ENCODE measurements at regions not wholly inside any gene's neighbourhood (a gene's known extent, or its start where the extent isn't known, plus 50 kb on each side); places are given as distances from the start of the nearest gene placed in this dataset.

DNA sequence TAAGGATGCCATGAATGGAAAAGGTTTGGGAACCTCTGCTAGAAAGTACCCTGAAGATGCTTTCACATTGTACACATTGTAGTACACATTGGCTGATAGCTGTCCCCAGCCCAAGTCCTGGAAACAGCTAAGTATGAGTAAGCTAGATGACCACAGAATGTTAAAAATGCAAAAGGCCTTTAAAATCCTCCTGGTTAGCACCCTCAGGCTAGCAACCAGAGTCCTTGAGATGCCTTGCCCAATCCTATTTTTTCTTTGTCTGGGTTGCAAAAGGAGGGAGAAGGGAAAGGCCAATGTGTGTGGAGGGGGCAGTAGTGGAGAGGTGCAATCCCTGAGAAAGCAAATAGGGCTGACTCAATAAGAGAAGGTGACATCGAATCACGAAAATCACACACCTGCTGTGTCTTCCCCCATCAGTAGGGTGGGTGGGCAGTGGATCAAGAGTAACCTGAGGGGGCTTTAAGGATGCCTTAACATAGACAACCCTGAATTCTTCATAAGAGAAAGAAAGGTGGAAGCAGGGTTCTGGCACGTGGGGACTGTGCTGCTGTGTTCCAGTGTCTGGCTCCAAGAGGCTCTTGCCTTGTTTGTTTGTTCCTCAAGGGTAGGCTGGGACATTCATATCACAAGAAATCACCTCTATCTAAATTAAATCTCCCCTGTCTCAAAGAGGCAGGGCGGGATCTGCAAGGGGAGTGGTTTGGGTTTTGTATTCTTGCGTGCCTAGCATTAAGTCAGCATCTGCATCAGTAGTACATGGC is 266.2 kb upstream of the PLXNA2 start:
- Histone ChIP-seq H3K27me3 (ENCODE audit: control insufficient read depth, insufficient read depth, low read length, poor library complexity, severe bottlenecking) (no peaks in the 10 kb centered on the region), H3K9me3 (ENCODE audit: control insufficient read depth, low read length) (no peaks in the 10 kb centered on the region), H3K27ac (ENCODE audit: low read depth, low read length) (no peak overlapping the region), H3K9ac (ENCODE audit: extremely low read depth, low read length, poor library complexity, severe bottlenecking) (no peak overlapping the region), H3K4me1 (ENCODE audit: control insufficient read depth, insufficient read depth, low read length) (peaks cover 6% of the 10 kb centered on the region), H3K36me3 (ENCODE audit: control insufficient read depth, insufficient read depth, low read length) (no peaks in the 10 kb centered on the region), H3K4me3 (ENCODE audit: low read length) (no peak overlapping the region)
- 88 to 89% methylated on average over 1 to 5 of the region's 5 CpGs for WGBS, 2 experiments (ENCODE audit: insufficient coverage in 1 of 2, insufficient read length in 1 of 2)
- Mint-ChIP-seq H3K4me1 (peaks cover 21% of the 10 kb centered on the region), H3K9me3 (peaks cover 1% of the 10 kb centered on the region), H3K4me3 (no peak overlapping the region), H3K36me3 (ENCODE audit: low read depth) (no peaks in the 10 kb centered on the region), H3K27ac (no peak overlapping the region), H3K27me3 (ENCODE audit: insufficient read depth) (peaks cover 4% of the 10 kb centered on the region)
- TF ChIP-seq, protein P1, sequence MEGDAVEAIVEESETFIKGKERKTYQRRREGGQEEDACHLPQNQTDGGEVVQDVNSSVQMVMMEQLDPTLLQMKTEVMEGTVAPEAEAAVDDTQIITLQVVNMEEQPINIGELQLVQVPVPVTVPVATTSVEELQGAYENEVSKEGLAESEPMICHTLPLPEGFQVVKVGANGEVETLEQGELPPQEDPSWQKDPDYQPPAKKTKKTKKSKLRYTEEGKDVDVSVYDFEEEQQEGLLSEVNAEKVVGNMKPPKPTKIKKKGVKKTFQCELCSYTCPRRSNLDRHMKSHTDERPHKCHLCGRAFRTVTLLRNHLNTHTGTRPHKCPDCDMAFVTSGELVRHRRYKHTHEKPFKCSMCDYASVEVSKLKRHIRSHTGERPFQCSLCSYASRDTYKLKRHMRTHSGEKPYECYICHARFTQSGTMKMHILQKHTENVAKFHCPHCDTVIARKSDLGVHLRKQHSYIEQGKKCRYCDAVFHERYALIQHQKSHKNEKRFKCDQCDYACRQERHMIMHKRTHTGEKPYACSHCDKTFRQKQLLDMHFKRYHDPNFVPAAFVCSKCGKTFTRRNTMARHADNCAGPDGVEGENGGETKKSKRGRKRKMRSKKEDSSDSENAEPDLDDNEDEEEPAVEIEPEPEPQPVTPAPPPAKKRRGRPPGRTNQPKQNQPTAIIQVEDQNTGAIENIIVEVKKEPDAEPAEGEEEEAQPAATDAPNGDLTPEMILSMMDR (conservative IDR thresholded peaks at IDR 0.05), result no peak
- DNase-seq, result no peak

DNA sequence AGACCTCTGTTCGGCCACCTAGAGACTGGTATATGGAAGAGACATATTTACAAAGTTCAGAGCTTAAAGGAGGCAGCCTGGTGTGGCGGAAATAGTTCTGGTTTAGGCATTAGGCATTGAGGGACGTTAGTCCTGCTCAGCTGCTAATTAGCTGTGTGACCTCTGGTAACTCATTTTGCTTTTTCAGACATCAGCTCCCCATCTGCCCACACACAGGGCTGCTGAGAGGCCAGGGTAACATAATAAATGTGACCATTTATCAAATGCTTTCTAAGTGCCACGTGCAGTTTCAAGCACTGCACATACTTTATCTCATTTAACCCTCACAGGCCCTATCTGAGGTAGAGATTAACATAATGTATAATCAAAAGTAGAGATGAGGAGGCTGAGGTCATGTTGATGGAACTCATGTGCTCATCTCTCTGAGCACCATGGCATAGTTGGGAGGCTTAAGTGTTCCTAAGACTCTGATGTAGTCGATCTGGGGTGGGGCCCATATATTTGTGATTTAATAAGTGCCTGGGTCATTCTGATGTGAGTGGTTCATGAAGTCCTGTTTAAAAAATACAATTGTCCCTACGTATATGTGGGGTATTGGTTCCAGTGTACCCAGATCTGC is 267.2 kb upstream of the PLXNA2 start:
- no peaks in the 10 kb centered on the region for H3K36me3 ChIP-seq (ENCODE audit: control insufficient read depth, insufficient read depth, low read length)

DNA sequence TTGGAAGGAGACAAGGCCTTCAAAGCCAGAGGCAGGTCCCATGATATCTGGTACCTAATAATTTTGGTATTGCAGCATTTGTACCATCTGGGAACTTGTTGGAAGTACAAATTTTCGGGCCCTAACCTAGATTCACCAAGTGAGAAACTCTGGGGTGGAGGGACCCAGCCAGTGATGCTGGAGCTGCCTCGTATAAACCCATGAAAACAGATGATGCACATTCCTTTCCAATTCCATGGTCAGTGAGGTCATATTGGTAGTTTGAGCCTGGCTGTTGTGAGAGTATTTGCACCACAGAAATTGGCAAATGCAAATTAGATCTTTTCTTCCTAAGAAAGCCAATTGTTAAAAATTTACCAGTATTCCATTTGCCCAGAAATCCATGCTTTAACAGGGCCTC is 269.6 kb upstream of the PLXNA2 start:
- H3K27me3 ChIP-seq (ENCODE audit: control insufficient read depth, insufficient read depth, low read length, poor library complexity, severe bottlenecking), result no peaks in the 10 kb centered on the region
- H3K9me3 Mint-ChIP-seq, result peaks cover 23% of the 10 kb centered on the region
- no peaks in the 10 kb centered on the region for H3K36me3 Mint-ChIP-seq (ENCODE audit: low read depth)
- H3K36me3 ChIP-seq (ENCODE audit: control insufficient read depth, insufficient read depth, low read length), result no peaks in the 10 kb centered on the region
- TF ChIP-seq, protein P1 (conservative IDR thresholded peaks at IDR 0.05), result no peak
- no peak overlapping the region for H3K4me3 Mint-ChIP-seq
- H3K4me1 Mint-ChIP-seq, result peaks cover 25% of the 10 kb centered on the region
- peaks cover 6% of the 10 kb centered on the region for H3K4me1 ChIP-seq (ENCODE audit: control insufficient read depth, insufficient read depth, low read length)
- H3K27ac ChIP-seq (ENCODE audit: low read depth, low read length), result no peak overlapping the region
- no peak for DNase-seq
- WGBS, 2 experiments (ENCODE audit: insufficient coverage in 1 of 2, insufficient read length in 1 of 2), result 89 to 94% methylated on average over 2 of the region's 2 CpGs
- H3K9ac ChIP-seq (ENCODE audit: extremely low read depth, low read length, poor library complexity, severe bottlenecking), result no peak overlapping the region
- no peak overlapping the region for H3K27ac Mint-ChIP-seq
- H3K9me3 ChIP-seq (ENCODE audit: control insufficient read depth, low read length), result no peaks in the 10 kb centered on the region
- peaks cover 4% of the 10 kb centered on the region for H3K27me3 Mint-ChIP-seq (ENCODE audit: insufficient read depth)
- H3K4me3 ChIP-seq (ENCODE audit: low read length), result no peak overlapping the region

More for the DNA sequence above, 267.2 kb upstream of the PLXNA2 start:
- Mint-ChIP-seq H3K27ac (no peak overlapping the region), H3K27me3 (ENCODE audit: insufficient read depth) (peaks cover 4% of the 10 kb centered on the region), H3K4me3 (no peak overlapping the region), H3K36me3 (ENCODE audit: low read depth) (no peaks in the 10 kb centered on the region), H3K9me3 (peaks cover 10% of the 10 kb centered on the region), H3K4me1 (peaks cover 21% of the 10 kb centered on the region)
- Histone ChIP-seq H3K27ac (ENCODE audit: low read depth, low read length) (no peak overlapping the region), H3K9me3 (ENCODE audit: control insufficient read depth, low read length) (no peaks in the 10 kb centered on the region), H3K9ac (ENCODE audit: extremely low read depth, low read length, poor library complexity, severe bottlenecking) (no peak overlapping the region), H3K27me3 (ENCODE audit: control insufficient read depth, insufficient read depth, low read length, poor library complexity, severe bottlenecking) (no peaks in the 10 kb centered on the region), H3K4me3 (ENCODE audit: low read length) (no peak overlapping the region), H3K4me1 (ENCODE audit: control insufficient read depth, insufficient read depth, low read length) (peaks cover 6% of the 10 kb centered on the region)
- TF ChIP-seq, protein P1 (conservative IDR thresholded peaks at IDR 0.05), result no peak
- WGBS, 2 experiments (ENCODE audit: insufficient coverage in 1 of 2, insufficient read length in 1 of 2), result 92 to 93% methylated on average over 2 to 6 of the region's 6 CpGs
- DNase-seq, result no peak

Data from endodermal cell (in vitro differentiated cells).